RWPE1 (cell line): ENCODE measurements at regions not wholly inside any gene's neighbourhood (a gene's known extent, or its start where the extent isn't known, plus 50 kb on each side); places are given as distances from the start of the nearest gene placed in this dataset.

Experiments used
- CTCF ChIA-PET: fragments of 350-600 bp; sonication (Branson Sonifier 250); formaldehyde crosslinking; extraction: SDS; loops from one replicate; lab custom pipeline; 2021; lab: Yijun Ruan, JAX
- POLR2A ChIA-PET: fragments of 400-600 bp; formaldehyde crosslinking; extraction: SDS; loops from one replicate; lab custom pipeline; 2020; ENCODE audit warnings: antibody characterized with exemption; ENCODE audit not compliant: low non-redundant PET; lab: Yijun Ruan, JAX
- DNase-seq: peaks from one replicate; pipeline ENCODE4 v3.0.0; 2012; ENCODE audit warnings: low spot score
- H3K27ac ChIP-seq: fragments of 450-650 bp; 2 replicates; pipeline ENCODE4 v1.5.1; 2017
- CTCF ChIP-seq: fragments of 450-650 bp; conservative IDR thresholded peaks from 2 replicates; pipeline ENCODE4 v1.5.1; 2017; ENCODE audit warnings: low read depth, mild to moderate bottlenecking

- ChIA-PET POLR2A (no interaction called here), CTCF (no interaction called here)
- no peak for TF ChIP-seq CTCF
- no peak overlapping the region for H3K27ac ChIP-seq
- DNase-seq, result no peak
These were observed 750.2 kb downstream of the IRX1 start for GRCh38 chr5:4345850-4346249.

DNA sequence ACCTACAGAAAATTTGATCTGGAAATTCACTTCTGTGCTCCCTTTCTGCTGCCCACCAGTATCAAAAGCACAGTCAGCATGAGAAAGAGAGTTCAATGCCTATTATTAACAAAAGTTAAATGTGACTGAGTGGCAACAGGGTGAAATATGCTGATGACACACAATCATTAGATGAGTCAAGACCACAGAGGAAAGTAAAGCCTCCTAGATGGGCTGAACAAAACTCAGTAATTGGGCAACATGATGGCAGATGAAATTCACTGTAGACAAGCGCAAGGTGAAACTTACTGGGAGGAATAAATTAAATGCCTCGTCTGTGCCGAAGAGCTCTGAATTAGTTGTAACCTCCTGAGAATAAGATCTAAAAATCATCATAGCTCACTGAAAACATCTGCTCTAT lies 752.8 kb downstream of the IRX1 start:
- DNase-seq, result peak; percentile 3
- no peak overlapping the region for H3K27ac ChIP-seq
- POLR2A ChIA-PET, result no interaction called here
- CTCF ChIA-PET, result no interaction called here
- no peak for TF ChIP-seq CTCF

DNA sequence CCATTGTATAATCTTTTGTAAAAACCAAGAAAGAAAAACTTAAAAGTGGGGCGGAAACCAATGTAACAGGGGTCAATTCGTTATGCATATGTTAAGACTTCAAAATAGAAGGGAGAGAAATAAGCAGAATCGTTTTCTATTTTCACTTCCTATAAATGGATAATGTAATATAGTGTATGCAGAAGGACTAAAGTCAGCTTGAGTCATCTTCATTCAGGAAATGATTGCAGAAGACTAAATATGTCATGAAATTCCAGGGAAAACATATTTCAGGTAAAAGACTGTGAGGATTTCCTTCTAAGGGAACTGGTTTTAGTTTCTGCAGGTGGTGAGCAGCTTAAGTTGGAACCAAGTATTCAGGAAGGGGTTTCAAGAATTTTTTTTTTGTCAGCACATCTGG lies 753.3 kb downstream of the IRX1 start:
- no peak overlapping the region for H3K27ac ChIP-seq

DNA sequence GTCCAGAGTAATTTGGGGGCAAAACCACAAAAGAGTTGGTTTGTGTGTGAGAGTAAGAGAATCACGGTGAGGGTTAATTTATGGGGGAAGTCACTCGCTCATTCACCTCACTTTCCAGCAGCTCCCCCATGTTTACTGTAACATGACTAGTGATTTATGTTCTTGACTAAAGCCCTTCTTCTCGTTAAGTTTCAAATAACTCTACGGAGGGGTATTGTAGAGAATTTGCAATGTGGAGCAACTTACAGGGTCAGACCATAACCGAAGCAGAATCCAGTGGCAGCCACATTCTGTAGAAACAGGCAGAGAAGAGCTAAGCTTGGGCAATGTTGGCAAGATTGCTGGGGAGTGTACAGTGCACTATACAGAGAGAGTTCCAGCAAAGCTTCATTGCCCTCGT lies 760.6 kb downstream of the IRX1 start:
- H3K27ac ChIP-seq, result no peak overlapping the region
- no peak for TF ChIP-seq CTCF
- no peak for DNase-seq
- ChIA-PET CTCF (no interaction called here), POLR2A (no interaction called here)

More for the DNA sequence above, 753.3 kb downstream of the IRX1 start:
- POLR2A ChIA-PET, result no interaction called here
- no peak for TF ChIP-seq CTCF
- no peak for DNase-seq
- CTCF ChIA-PET, result no interaction called here

DNA sequence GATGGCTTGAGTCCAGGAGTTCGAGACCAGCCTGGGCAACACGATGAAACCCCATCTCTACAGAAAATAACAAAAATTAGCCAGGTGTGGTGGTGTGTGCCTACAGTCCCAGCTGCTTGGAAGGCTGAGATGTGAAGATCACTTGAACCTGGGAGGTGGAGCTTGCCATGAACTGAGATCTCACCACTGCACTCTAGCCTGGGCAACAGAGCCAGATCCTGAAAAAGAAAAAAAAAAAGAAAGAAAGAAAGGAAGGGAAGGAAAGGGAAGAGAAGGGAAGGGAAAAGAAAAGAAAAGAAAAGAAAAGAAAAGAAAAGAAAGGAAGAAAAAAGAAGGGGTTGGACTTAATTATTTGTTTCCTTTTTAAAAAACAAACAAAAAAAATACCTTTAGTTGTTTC lies 764.2 kb downstream of the IRX1 start:
- ChIA-PET POLR2A (no interaction called here), CTCF (interaction anchor here (0.6 kb wide), 1 partner anchor 542 kb away, joined by 4 read pairs; no protein-coding TSS in a partner anchor)
- no peak for TF ChIP-seq CTCF
- H3K27ac ChIP-seq, result no peak overlapping the region
- DNase-seq, result no peak

GRCh38 chr5:4361753-4362152 lies 766.1 kb downstream of the IRX1 start:
- ChIA-PET CTCF (no interaction called here), POLR2A (no interaction called here)
- no peak for DNase-seq
- TF ChIP-seq CTCF, result no peak
- H3K27ac ChIP-seq, result no peak overlapping the region

DNA sequence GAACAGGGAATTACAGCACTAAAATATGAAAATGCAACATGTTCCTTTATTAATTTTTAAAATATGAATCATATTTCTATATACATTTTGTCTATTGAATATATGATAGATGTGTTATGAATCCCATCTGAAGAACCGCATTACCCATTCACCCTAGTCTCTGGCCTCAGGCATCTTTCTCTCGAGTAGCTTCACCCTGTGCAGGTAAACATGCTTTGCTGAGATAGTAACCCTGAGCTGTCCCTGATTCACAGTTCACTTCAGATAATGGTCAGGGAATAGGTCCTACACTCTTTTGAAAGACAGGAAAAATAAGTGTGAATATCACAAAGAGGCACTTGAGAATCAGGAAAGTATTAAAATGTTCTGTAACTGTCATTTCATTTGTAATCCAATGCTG lies 766.8 kb downstream of the IRX1 start:
- POLR2A ChIA-PET, result no interaction called here
- no peak overlapping the region for H3K27ac ChIP-seq
- no peak for DNase-seq
- CTCF ChIA-PET, result no interaction called here
- TF ChIP-seq CTCF, result no peak
